Transverse colon (tissue), 4 donors: ENCODE measurements at regions not wholly inside any gene's neighbourhood (a gene's known extent, or its start where the extent isn't known, plus 50 kb on each side); places are given as distances from the start of the nearest gene placed in this dataset.

ENCODE experiments used
- DNase-seq: peaks from one replicate; pipeline ENCODE4 v3.0.0-alpha.2; 2019
- H3K27ac ChIP-seq, 4 donors: fragments of 200-600 bp; sonication (generic); 2 replicates each; pipeline ENCODE4 v1.5.1; 2016 to 2018; ENCODE audit warnings: inconsistent platforms in 4 of 4
- H3K27me3 ChIP-seq: fragments of 200-600 bp; sonication (generic); 2 replicates; pipeline ENCODE4 v1.5.1; 2017; ENCODE audit warnings: inconsistent platforms
- H3K36me3 ChIP-seq, 4 donors: fragments of 200-600 bp; sonication (generic); 2 replicates each; pipeline ENCODE4 v1.5.1; 2017 to 2019; ENCODE audit warnings: inconsistent platforms in 4 of 4
- H3K4me1 ChIP-seq, 4 donors: fragments of 200-600 bp; sonication (generic); 2 replicates each; pipeline ENCODE4 v1.5.1; 2017 to 2020; ENCODE audit warnings: inconsistent platforms in 4 of 4
- H3K4me3 ChIP-seq, 4 donors: fragments of 200-600 bp; sonication (generic); 1 replicate in 1 of 4; 2 replicates in 3 of 4; pipeline versions ENCODE4 v1.5.1 to v1.6.1; 2017 to 2019; ENCODE audit warnings: inconsistent platforms in 4 of 4
- H3K9me3 ChIP-seq, 2 donors: fragments of 200-600 bp; sonication (generic); 2 replicates each; pipeline ENCODE4 v1.5.1; 2017 to 2019; ENCODE audit warnings: inconsistent platforms in 2 of 2
- EP300 ChIP-seq: sonication (generic); formaldehyde crosslinking; IDR thresholded peaks from one replicate; pipeline ENCODE4 v1.6.1; 2017; ENCODE audit warnings: antibody characterized with exemption, low read depth
- POLR2A ChIP-seq: fragments of 450-650 bp; IDR thresholded peaks from one replicate; pipeline ENCODE4 v1.6.1; 2016; ENCODE audit warnings: antibody characterized with exemption, mild to moderate bottlenecking, moderate library complexity
- POLR2AphosphoS5 ChIP-seq, 3 donors: sonication (generic); formaldehyde crosslinking; IDR thresholded peaks; one replicate each; pipeline ENCODE4 v1.6.1; 2016; ENCODE audit warnings: antibody characterized with exemption in 3 of 3
- whole genome bisulfite sequencing, 2 donors: methylation state at CpG; one replicate each; pipeline ENCODE4 v1.1.5; 2018; ENCODE audit warnings: low coverage in 1 of 2; 5-methylcytosine and 5-hydroxymethylcytosine counted together
- in situ Hi-C, 4 donors: fragments of 200-750 bp; cut with MboI; loops; one replicate each; pipeline versions ENCODE4 v1.15.0 to v1.15.1; 2017; ENCODE audit warnings: low sequenced_read_pairs in 3 of 4, low pct_ligation_motif_present in 1 of 4, low pct_unique_long_range_greater_than_20kb in 1 of 4
- intact Hi-C: fragments of 100-400 bp; cut with DNase I; formaldehyde crosslinking; loops from one replicate; pipeline ENCODE4 v1.15.1; 2023; ENCODE audit warnings: low total_unique reads
- TF ChIP-seq, protein P1 (sequence below), 5 experiments: fragments of 200-600 bp in 3 of 5; fragments of 450-650 bp in 2 of 5; sonication (generic) in 3 of 5; IDR thresholded peaks; 1 replicate in 2 of 5; 2 replicates in 3 of 5; pipeline ENCODE4 v1.5.1; 2016 to 2017; ENCODE audit warnings: antibody characterized with exemption in 5 of 5, inconsistent platforms in 3 of 5, mild to moderate bottlenecking in 2 of 5, moderate library complexity in 1 of 5

DNA sequence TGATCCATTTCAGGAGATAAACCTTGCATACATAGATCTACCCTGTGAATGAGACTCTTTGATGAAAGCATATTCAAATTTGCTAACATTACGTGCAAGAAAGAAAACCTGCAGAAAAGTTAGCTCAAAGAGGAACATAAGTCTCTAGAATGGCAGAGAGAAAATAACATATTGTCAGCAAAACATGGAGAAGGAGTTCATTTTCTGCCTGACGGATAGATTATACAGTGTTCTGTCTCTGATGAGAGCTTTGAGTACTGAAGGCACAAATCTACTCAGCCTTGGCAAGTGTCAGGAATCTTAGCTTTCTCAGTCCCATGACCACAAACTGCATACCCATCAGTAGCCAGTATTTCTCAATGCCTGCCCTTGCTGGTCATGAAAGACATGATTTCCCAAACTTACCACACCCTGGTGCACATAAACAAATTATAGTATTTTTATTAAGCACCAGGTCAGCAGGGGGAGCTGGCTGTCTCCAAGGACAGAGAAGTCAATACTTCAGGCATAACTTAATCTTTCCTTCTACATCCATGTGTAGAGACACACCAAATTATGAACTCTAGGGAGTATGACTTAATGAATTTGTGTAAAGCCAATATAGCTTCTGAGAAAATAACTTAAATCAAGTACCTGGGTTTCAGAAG lies 401.2 kb upstream of the SOX11 start:
- no peak overlapping the region for H3K4me3 ChIP-seq
- 47 to 48% methylated on average over 2 of the region's 2 CpGs for WGBS, 2 donors
- H3K27me3 ChIP-seq: no peaks in the 10 kb centered on the region
- intact Hi-C loops: no loop called here
- no peaks in the 10 kb centered on the region for H3K4me1 ChIP-seq
- TF ChIP-seq POLR2AphosphoS5 (IDR thresholded peaks at IDR 0.05) (no peak), POLR2A (no peak), EP300 (no peak)
- TF ChIP-seq, protein P1, sequence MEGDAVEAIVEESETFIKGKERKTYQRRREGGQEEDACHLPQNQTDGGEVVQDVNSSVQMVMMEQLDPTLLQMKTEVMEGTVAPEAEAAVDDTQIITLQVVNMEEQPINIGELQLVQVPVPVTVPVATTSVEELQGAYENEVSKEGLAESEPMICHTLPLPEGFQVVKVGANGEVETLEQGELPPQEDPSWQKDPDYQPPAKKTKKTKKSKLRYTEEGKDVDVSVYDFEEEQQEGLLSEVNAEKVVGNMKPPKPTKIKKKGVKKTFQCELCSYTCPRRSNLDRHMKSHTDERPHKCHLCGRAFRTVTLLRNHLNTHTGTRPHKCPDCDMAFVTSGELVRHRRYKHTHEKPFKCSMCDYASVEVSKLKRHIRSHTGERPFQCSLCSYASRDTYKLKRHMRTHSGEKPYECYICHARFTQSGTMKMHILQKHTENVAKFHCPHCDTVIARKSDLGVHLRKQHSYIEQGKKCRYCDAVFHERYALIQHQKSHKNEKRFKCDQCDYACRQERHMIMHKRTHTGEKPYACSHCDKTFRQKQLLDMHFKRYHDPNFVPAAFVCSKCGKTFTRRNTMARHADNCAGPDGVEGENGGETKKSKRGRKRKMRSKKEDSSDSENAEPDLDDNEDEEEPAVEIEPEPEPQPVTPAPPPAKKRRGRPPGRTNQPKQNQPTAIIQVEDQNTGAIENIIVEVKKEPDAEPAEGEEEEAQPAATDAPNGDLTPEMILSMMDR (IDR thresholded peaks at IDR 0.05): no peak
- H3K9me3 ChIP-seq: no peaks in the 10 kb centered on the region
- no peaks in the 10 kb centered on the region for H3K36me3 ChIP-seq
- H3K27ac ChIP-seq: no peak overlapping the region
- DNase-seq: no peak
- in situ Hi-C loops: no loop called here

- H3K4me1 ChIP-seq: no peaks in the 10 kb centered on the region
- no peaks in the 10 kb centered on the region for H3K9me3 ChIP-seq
- H3K36me3 ChIP-seq: no peaks in the 10 kb centered on the region
- TF ChIP-seq POLR2A: no peak
- 87 to 95% methylated on average over 1 of the region's 1 CpG for WGBS, 2 donors
- no peaks in the 10 kb centered on the region for H3K27me3 ChIP-seq
- intact Hi-C loops (no loop called here), in situ Hi-C loops (no loop called here)
- no peak overlapping the region for H3K4me3 ChIP-seq
- DNase-seq: no peak
- no peak overlapping the region for H3K27ac ChIP-seq
These were observed 387.5 kb upstream of the SOX11 start for GRCh38 chr2:5304640-5305039.

- in situ Hi-C loops: no loop called here
These were observed 377.1 kb upstream of the SOX11 start for GRCh38 chr2:5315041-5315440.

DNA sequence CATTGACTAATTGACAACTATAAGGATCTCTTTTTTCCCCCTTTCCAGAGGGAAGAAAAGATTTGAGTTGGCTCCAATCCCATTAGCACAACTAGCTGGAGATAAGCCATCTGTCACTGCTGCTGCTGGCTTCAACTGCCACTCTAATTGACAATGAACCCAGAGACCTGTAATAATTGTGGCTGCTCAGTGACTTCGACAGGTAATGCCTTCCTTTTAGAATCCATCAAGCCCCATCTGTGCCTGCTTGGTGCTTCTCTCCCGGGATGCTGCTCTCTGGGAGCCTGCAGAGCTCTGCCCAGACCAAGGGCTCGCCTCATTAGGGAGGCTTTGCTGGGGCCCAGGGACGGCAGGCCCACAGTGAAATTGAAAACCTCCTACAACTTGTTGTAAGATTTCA lies 376.7 kb upstream of the SOX11 start:
- no peak for DNase-seq
- 66% methylated on average over 4 of the region's 4 CpGs; no CpG with 5 or more reads in 1 of the 2 donors for WGBS, 2 donors
- in situ Hi-C loops: no loop called here

More at GRCh38 chr2:5315041-5315440, 377.1 kb upstream of the SOX11 start:
- TF ChIP-seq EP300 (no peak), POLR2A (no peak), POLR2AphosphoS5 (IDR thresholded peaks at IDR 0.05) (no peak)
- TF ChIP-seq, protein P1 (IDR thresholded peaks at IDR 0.05): no peak
- no peak overlapping the region for H3K4me3 ChIP-seq
- H3K27ac ChIP-seq: no peak overlapping the region
- intact Hi-C loops: no loop called here
- no peaks in the 10 kb centered on the region for H3K36me3 ChIP-seq
- 30 to 50% methylated on average over 1 to 2 of the region's 2 CpGs for WGBS, 2 donors
- H3K4me1 ChIP-seq: no peaks in the 10 kb centered on the region
- H3K27me3 ChIP-seq: no peaks in the 10 kb centered on the region
- no peak for DNase-seq
- no peaks in the 10 kb centered on the region for H3K9me3 ChIP-seq

More for the DNA sequence above, 376.7 kb upstream of the SOX11 start:
- Histone ChIP-seq H3K9me3 (no peaks in the 10 kb centered on the region), H3K27me3 (no peaks in the 10 kb centered on the region), H3K27ac (no peak overlapping the region), H3K4me3 (no peak overlapping the region), H3K4me1 (no peaks in the 10 kb centered on the region), H3K36me3 (no peaks in the 10 kb centered on the region)
- intact Hi-C loops: no loop called here
- no peak for TF ChIP-seq POLR2AphosphoS5 (IDR thresholded peaks at IDR 0.05)
- TF ChIP-seq, protein P1 (IDR thresholded peaks at IDR 0.05): no peak
